ENCODE measurements at regions not wholly inside any gene's neighbourhood (a gene's known extent, or its start where the extent isn't known, plus 50 kb on each side); places are given as distances from the start of the nearest gene placed in this dataset.

GRCh38 chr10:128557149-128557710 is 431.0 kb upstream of the MKI67 start:
- TF ChIP-seq POLR2AphosphoS5 (IDR thresholded peaks at IDR 0.05; ENCODE audit: low read depth, low read length) (no peak), SIN3A (IDR thresholded peaks at IDR 0.05; ENCODE audit: borderline replicate concordance, insufficient read depth, low read length) (no peak), TAF1 (IDR thresholded peaks at IDR 0.05; ENCODE audit: borderline replicate concordance, insufficient read depth, low read length) (no peak), REST (IDR thresholded peaks at IDR 0.05; ENCODE audit: insufficient read depth in 1 of 2, low read depth in 2 of 2, low read length in 2 of 2) (no peak)

Measured in PFSK-1 (cell line).